CD4-positive, alpha-beta T cell (primary cell): ENCODE measurements at regions not wholly inside any gene's neighbourhood (a gene's known extent, or its start where the extent isn't known, plus 50 kb on each side); places are given as distances from the start of the nearest gene placed in this dataset.

Experiments used
- ATAC-seq: fragments of 200-7000 bp; cut with Tn5 transposase; one replicate; pipeline ENCODE4 v1.10.0; 2022; ENCODE audit warnings: mild to moderate bottlenecking; ENCODE audit not compliant: poor library complexity
- CTCF ChIA-PET: fragments of 350-600 bp; sonication (Branson Sonifier 250); formaldehyde crosslinking; loops from one replicate; lab custom pipeline; 2021; ENCODE audit warnings: antibody characterized with exemption, inconsistent platforms; lab: Charles Lee
- POLR2A ChIA-PET: fragments of 350-600 bp; sonication (Branson Sonifier 250); formaldehyde crosslinking; loops from one replicate; lab custom pipeline; 2021; ENCODE audit warnings: antibody characterized with exemption, inconsistent platforms; lab: Charles Lee
- DNase-seq, 14 experiments: peaks; one replicate each; pipeline ENCODE4 v3.0.0-alpha.2; 2013 to 2020; ENCODE audit warnings: mixed read lengths in 2 of 14
- H3K27ac ChIP-seq, 2 donors: one replicate each; pipeline versions ENCODE4 v1.5.1 to v1.7.0; 2013; ENCODE audit warnings: low read length in 2 of 2, low read depth in 1 of 2, mild to moderate bottlenecking in 1 of 2
- H3K27me3 ChIP-seq, 2 experiments: 1 replicate in 1 of 2; 2 replicates in 1 of 2; pipeline versions ENCODE4 v1.6.1 to v1.7.0; 2013; ENCODE audit warnings: low read length in 2 of 2, control low read depth in 1 of 2, mild to moderate bottlenecking in 1 of 2, moderate library complexity in 1 of 2; ENCODE audit not compliant: insufficient read depth in 2 of 2, control insufficient read depth in 1 of 2
- H3K36me3 ChIP-seq: one replicate; pipeline ENCODE4 v1.6.1; 2013; ENCODE audit warnings: low read length, control low read depth; ENCODE audit not compliant: insufficient read depth
- H3K4me1 ChIP-seq: one replicate; pipeline ENCODE4 v1.6.1; 2013; ENCODE audit warnings: low read length, control low read depth; ENCODE audit not compliant: insufficient read depth
- H3K4me3 ChIP-seq: one replicate; pipeline ENCODE4 v1.5.1; 2013; ENCODE audit warnings: mild to moderate bottlenecking, low read length, moderate library complexity
- H3K9me3 ChIP-seq, 2 experiments: 1 replicate in 1 of 2; 2 replicates in 1 of 2; pipeline versions ENCODE4 v1.6.1 to v1.7.0; 2013; ENCODE audit warnings: low read length in 2 of 2, mild to moderate bottlenecking in 2 of 2, control low read depth in 1 of 2, moderate library complexity in 1 of 2; ENCODE audit not compliant: control insufficient read depth in 1 of 2, insufficient read depth in 1 of 2
- H3K27ac Mint-ChIP-seq: one replicate; pipeline ENCODE4 v1.8.0; 2020; ENCODE audit warnings: mixed read lengths
- H3K27me3 Mint-ChIP-seq: one replicate; pipeline ENCODE4 v1.8.0; 2021; ENCODE audit warnings: mixed read lengths
- H3K36me3 Mint-ChIP-seq: one replicate; pipeline ENCODE4 v1.8.0; 2021; ENCODE audit warnings: low read depth, mixed read lengths
- H3K4me1 Mint-ChIP-seq: one replicate; pipeline ENCODE4 v1.8.0; 2021; ENCODE audit warnings: low read depth, mixed read lengths
- H3K4me3 Mint-ChIP-seq: one replicate; pipeline ENCODE4 v1.8.0; 2020; ENCODE audit warnings: mild to moderate bottlenecking, mixed read lengths
- H3K9me3 Mint-ChIP-seq: one replicate; pipeline ENCODE4 v1.8.0; 2020; ENCODE audit warnings: mixed read lengths
- CTCF ChIP-seq: fragments of 200-600 bp; IDR thresholded peaks from one replicate; pipeline ENCODE4 v1.8.0; 2022; ENCODE audit warnings: antibody characterized with exemption, mild to moderate bottlenecking
- intact Hi-C, 2 experiments: fragments of 100-400 bp; cut with DNase I in 1 of 2; cut with micrococcal nuclease in 1 of 2; formaldehyde crosslinking; loops; one replicate each; pipeline versions ENCODE4 v1.15.1 to v1.9.0; 2023 to 2025; cut with DNase I, micrococcal nuclease

GRCh38 chr13:50484472-50485113 is 358.9 kb downstream of the DLEU7 start:
- Mint-ChIP-seq H3K36me3 (no peaks in the 10 kb centered on the region), H3K4me3 (no peak overlapping the region), H3K27ac (no peak overlapping the region), H3K9me3 (no peaks in the 10 kb centered on the region), H3K27me3 (no peaks in the 10 kb centered on the region), H3K4me1 (no peaks in the 10 kb centered on the region)
- Histone ChIP-seq H3K4me3 (no peak overlapping the region), H3K27me3 (no peaks in the 10 kb centered on the region), H3K27ac (no peak overlapping the region), H3K36me3 (no peaks in the 10 kb centered on the region), H3K4me1 (no peaks in the 10 kb centered on the region), H3K9me3 (no peaks in the 10 kb centered on the region)
- DNase-seq: no peak
- ChIA-PET POLR2A (no interaction called here), CTCF (no interaction called here)
- TF ChIP-seq CTCF: no peak
- intact Hi-C loops: no loop called here
- ATAC-seq: no peak

GRCh38 chr13:50485979-50486935 is 357.2 kb downstream of the DLEU7 start:
- TF ChIP-seq CTCF: no peak
- Mint-ChIP-seq H3K36me3 (no peaks in the 10 kb centered on the region), H3K9me3 (no peaks in the 10 kb centered on the region), H3K4me3 (no peak overlapping the region), H3K4me1 (no peaks in the 10 kb centered on the region), H3K27me3 (no peaks in the 10 kb centered on the region), H3K27ac (no peak overlapping the region)
- Histone ChIP-seq H3K4me1 (no peaks in the 10 kb centered on the region), H3K27ac (no peak overlapping the region), H3K9me3 (no peaks in the 10 kb centered on the region), H3K4me3 (no peak overlapping the region), H3K36me3 (no peaks in the 10 kb centered on the region), H3K27me3 (no peaks in the 10 kb centered on the region)
- ChIA-PET POLR2A (interaction anchor here (0.6 kb wide), 1 partner anchor 407 kb away, joined by 3 read pairs; no protein-coding TSS in a partner anchor), CTCF (no interaction called here)
- ATAC-seq (no peak), DNase-seq (no peak)
- intact Hi-C loops: no loop called here

GRCh38 chr13:50493683-50494082 is 349.8 kb downstream of the DLEU7 start:
- ATAC-seq (no peak), DNase-seq (no peak)
- no peaks in the 10 kb centered on the region for H3K36me3 Mint-ChIP-seq
- ChIA-PET CTCF (no interaction called here), POLR2A (no interaction called here)
- no peak overlapping the region for H3K27ac ChIP-seq
- no peaks in the 10 kb centered on the region for H3K4me1 Mint-ChIP-seq
- no peaks in the 10 kb centered on the region for H3K27me3 ChIP-seq
- peaks cover 3% of the 10 kb centered on the region for H3K4me1 ChIP-seq
- H3K4me3 ChIP-seq: no peak overlapping the region
- H3K36me3 ChIP-seq: no peaks in the 10 kb centered on the region
- H3K27me3 Mint-ChIP-seq: no peaks in the 10 kb centered on the region
- H3K27ac Mint-ChIP-seq: no peak overlapping the region
- H3K9me3 Mint-ChIP-seq: no peaks in the 10 kb centered on the region
- intact Hi-C loops: no loop called here
- TF ChIP-seq CTCF: no peak
- no peak overlapping the region for H3K4me3 Mint-ChIP-seq
- no peaks in the 10 kb centered on the region for H3K9me3 ChIP-seq
